ENCODE measurements at regions not wholly inside any gene's neighbourhood (a gene's known extent, or its start where the extent isn't known, plus 50 kb on each side); places are given as distances from the start of the nearest gene placed in this dataset.

GRCh38 chr13:100838387-100838786, 163.8 kb upstream of the TMTC4 start:
- TF ChIP-seq, protein P1, sequence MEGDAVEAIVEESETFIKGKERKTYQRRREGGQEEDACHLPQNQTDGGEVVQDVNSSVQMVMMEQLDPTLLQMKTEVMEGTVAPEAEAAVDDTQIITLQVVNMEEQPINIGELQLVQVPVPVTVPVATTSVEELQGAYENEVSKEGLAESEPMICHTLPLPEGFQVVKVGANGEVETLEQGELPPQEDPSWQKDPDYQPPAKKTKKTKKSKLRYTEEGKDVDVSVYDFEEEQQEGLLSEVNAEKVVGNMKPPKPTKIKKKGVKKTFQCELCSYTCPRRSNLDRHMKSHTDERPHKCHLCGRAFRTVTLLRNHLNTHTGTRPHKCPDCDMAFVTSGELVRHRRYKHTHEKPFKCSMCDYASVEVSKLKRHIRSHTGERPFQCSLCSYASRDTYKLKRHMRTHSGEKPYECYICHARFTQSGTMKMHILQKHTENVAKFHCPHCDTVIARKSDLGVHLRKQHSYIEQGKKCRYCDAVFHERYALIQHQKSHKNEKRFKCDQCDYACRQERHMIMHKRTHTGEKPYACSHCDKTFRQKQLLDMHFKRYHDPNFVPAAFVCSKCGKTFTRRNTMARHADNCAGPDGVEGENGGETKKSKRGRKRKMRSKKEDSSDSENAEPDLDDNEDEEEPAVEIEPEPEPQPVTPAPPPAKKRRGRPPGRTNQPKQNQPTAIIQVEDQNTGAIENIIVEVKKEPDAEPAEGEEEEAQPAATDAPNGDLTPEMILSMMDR (conservative IDR thresholded peaks at IDR 0.05; ENCODE audit: low read length): no peak
- no peak for TF ChIP-seq EZH2phosphoT487 (IDR thresholded peaks at IDR 0.05; ENCODE audit: borderline replicate concordance, low read depth, low read length)

Data from OCI-LY7 (cell line).